GM21825 (cell line): ENCODE measurements at regions not wholly inside any gene's neighbourhood (a gene's known extent, or its start where the extent isn't known, plus 50 kb on each side); places are given as distances from the start of the nearest gene placed in this dataset.

Source experiments
- ATAC-seq: cut with Tn5 transposase; IDR thresholded peaks from one replicate; pipeline ENCODE4 v1.9.1; 2021; ENCODE audit warnings: mild to moderate bottlenecking, moderate library complexity; ENCODE audit not compliant: unreplicated experiment

- ATAC-seq = no peak
These were observed 97.8 kb upstream of the TMEM168 start for GRCh38 chr7:112887976-112888375.

- no peak for ATAC-seq
These were observed 97.1 kb upstream of the TMEM168 start for GRCh38 chr7:112887337-112887736.

GRCh38 chr7:112886208-112886607 is 96.0 kb upstream of the TMEM168 start:
- no peak for ATAC-seq

- ATAC-seq = no peak
These were observed 92.8 kb upstream of the TMEM168 start for GRCh38 chr7:112882991-112883390.

GRCh38 chr7:112882511-112882910 is 92.3 kb upstream of the TMEM168 start:
- no peak for ATAC-seq

GRCh38 chr7:112882022-112882421 is 91.8 kb upstream of the TMEM168 start:
- no peak for ATAC-seq

- ATAC-seq = no peak
These were observed 90.7 kb upstream of the TMEM168 start for GRCh38 chr7:112880818-112881418.

- no peak for ATAC-seq
These were observed 87.7 kb upstream of the TMEM168 start for GRCh38 chr7:112877691-112878460.

- ATAC-seq = no peak
These were observed 86.7 kb upstream of the TMEM168 start for GRCh38 chr7:112876877-112877276.

GRCh38 chr7:112874909-112875308 is 84.7 kb upstream of the TMEM168 start:
- ATAC-seq = no peak

GRCh38 chr7:112873831-112874553 is 83.8 kb upstream of the TMEM168 start:
- no peak for ATAC-seq

- ATAC-seq = no peak
These were observed 79.0 kb upstream of the TMEM168 start for GRCh38 chr7:112869111-112869774.

- ATAC-seq = no peak
These were observed 78.4 kb upstream of the TMEM168 start for GRCh38 chr7:112868609-112869008.

GRCh38 chr7:112866424-112866823 is 76.2 kb upstream of the TMEM168 start:
- ATAC-seq = peak; percentile 94

- ATAC-seq = no peak
These were observed 74.2 kb upstream of the TMEM168 start for GRCh38 chr7:112864380-112864779.

GRCh38 chr7:112858838-112859237 is 68.6 kb upstream of the TMEM168 start:
- no peak for ATAC-seq

- ATAC-seq = no peak
These were observed 65.0 kb upstream of the TMEM168 start for GRCh38 chr7:112855227-112855626.

- no peak for ATAC-seq
These were observed 64.0 kb upstream of the TMEM168 start for GRCh38 chr7:112854169-112854568.

- ATAC-seq = no peak
These were observed 63.2 kb upstream of the TMEM168 start for GRCh38 chr7:112853422-112853821.

GRCh38 chr7:112843151-112843550 is 53.0 kb upstream of the TMEM168 start:
- ATAC-seq = no peak
